Left kidney (tissue), 1 donor: ENCODE measurements at regions not wholly inside any gene's neighbourhood (a gene's known extent, or its start where the extent isn't known, plus 50 kb on each side); places are given as distances from the start of the nearest gene placed in this dataset.

Experiments
- DNase-seq: peaks from one replicate; pipeline ENCODE4 v3.0.0-alpha.2; 2013

DNA sequence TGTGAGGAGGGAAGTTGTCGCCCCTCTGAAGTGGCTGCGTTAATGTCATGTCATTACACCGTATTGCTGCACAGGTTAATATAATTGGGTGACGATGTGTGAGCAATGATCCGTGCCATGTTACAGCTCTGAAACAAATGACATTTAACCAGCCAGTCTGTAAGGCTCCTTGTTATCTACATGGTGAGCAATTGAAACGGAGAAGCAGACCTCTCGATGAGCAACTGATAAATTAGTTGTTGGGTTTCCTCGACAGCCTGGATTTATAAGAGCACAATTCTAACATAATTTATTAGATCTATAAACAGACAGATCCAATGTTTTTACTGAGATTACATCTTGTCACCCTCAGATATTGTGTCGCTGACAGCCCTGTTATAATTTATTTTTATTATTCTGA is 49.9 kb upstream of the MAFB start:
- DNase-seq: no peak

DNA sequence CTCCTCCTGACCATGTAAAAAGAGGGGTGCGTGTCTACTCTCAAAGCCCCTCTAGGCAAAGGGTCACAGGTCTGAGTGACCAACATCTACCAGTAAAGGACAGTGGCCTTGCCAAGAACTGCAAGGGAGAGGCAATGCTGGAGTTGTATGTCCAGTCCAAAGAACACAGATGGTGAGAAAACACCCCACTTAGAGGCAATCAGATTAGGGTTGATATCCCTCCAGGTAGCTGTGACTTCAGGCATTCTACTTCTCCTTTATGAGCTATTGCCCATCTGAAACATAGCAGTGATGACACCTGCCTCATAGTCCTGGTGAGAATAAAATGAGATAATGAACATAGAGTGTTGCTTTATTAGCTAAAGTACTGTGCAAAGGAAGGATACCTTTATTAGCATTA is 50.8 kb upstream of the MAFB start:
- DNase-seq: no peak

DNA sequence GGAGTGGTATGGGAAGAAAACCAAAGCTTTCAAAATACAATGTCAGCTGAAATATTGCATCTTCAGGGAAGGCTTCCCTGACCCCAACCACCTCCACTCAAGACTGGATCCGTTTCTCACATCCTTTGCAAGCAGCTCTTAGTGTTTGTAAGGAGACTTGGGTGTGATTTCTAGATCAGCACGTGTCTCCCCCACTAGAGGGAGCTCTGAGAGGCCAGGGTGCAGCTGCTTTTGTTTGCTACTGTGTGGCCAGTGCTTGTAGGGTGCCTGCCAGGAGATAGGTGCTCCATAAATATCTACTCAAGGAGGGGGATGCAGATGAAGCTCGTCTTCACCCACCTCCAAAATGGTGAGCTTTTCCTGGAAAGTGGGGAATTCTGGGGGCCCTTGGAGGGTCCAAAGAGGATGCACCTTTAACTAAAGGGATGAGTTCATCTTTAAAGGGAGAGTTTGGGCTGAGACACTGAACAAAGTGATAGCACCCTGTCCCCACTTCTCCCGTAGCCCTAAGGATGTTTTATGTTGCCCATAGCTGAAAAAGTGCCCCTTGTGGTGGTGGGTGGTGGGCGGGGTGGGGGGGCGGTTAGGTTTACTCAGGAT is 52.6 kb upstream of the MAFB start:
- DNase-seq: no peak

DNA sequence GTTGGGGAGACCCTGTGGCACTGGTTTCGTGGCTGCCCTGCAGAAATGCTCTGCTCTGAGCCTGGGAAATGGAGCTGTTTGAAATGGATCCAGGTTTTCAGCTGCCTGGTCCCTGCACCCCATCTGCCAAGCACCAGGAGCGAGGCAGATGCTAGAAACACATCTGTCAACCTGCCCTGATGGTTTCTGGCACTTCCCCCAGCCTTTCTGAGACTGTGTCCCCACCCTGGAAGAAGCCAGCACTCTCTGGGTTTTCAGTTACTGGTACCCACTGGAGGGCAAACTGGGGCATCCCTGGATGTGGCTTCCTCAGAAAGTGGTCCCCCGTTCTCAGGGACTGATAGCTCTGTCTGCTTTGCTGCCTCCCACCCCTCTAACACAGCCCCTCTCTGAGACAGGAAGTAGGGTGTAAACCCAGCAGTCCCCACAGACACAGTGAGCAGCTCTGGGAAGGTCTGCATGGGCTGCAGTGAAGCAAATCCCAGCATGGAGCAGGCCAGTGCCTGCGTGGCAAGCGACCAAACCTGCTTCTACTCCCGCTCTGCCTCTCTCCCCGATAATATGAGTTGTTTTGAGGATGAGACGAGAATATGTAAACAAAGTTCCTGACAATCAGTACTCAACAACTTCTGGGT is 54.2 kb upstream of the MAFB start:
- no peak for DNase-seq

DNA sequence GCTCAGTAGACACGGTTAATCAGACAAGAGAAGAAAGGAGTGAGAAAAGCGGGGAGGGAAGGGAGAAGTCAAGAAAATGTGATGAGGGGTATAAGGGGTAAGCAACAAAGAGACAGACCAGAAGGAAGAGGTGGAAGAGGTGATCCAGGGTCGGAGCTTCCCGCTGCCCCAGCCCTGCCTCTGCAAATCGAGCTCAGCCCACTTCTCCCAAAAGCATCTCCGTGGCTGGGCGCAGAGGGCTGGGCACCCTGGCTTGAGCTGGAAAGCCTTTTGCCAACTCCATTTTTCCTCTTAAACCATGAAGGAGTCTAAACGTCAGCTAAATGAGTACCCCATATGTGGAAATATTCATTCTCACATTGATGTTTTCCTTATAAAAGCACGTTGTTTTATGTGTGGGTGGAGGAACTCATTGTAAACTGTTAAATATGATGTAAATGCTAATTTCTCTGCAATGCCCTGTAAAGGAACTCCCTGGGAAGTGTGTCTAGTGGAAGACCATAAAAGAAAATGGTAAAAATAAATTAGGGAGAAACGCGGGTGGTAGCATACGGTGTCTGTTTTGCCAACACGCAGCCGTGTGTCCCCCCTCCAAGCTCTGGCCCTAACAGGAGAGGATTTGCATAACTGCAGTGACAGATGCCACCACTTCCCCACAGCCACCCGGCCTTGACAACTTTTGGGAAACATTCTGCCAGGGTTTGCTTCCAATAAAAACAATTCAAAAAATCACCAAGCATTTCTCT is 55.2 kb upstream of the MAFB start:
- no peak for DNase-seq

DNA sequence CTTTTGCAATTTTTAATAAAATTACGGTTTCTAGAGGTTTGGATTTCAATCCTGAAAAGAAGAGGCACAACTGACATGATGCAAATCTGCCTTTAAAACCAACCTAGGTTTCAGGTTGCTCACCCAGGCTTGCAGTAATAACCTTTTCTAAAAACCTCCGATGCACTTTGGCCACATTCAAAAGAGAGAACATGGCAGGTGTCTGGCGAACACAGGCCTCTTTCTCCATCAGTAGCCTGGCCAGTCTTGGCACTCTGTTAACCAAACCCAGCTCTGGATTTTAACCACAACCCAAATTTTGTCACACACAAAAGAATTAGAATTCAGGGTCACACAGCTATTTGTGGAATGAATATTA is 55.8 kb upstream of the MAFB start:
- no peak for DNase-seq

DNA sequence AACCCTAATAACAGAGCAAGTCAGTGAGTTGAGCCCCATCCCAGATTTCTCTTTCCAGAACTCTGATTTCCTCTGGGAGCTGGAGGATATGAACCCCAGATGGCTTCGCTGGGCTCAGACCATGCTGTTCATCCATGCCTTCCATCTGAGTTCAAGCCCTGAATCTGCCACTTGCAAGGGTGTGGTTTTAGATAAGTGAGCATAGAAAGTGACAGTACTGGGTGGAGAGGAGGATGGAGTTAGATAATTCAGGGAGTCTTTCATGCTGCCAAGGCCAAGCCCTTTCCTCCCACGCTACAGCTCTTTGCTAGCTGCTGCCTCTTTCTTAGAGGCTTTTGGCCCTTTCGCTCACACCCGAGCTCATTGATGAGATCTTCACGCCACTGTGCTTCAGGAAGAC is 57.2 kb upstream of the MAFB start:
- DNase-seq: no peak

DNA sequence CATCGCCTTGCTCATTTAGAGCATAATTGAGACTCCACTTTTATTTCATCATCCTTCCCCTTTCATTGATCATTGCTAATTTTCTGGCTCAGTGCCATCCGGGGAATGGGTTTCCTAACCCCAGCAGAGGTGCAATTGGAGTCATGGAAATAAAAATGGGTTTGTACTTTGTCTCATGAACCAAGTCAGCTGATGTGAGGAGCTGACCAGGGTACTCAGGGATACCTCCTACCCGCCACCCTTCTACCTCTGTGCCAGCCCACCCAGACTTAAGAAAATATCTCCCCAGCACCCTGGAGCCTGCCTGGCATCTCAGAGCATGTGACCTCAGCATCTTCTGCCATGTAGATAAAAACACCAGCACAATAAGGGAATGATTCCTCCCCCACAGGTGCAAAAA is 59.1 kb upstream of the MAFB start:
- DNase-seq: no peak

DNA sequence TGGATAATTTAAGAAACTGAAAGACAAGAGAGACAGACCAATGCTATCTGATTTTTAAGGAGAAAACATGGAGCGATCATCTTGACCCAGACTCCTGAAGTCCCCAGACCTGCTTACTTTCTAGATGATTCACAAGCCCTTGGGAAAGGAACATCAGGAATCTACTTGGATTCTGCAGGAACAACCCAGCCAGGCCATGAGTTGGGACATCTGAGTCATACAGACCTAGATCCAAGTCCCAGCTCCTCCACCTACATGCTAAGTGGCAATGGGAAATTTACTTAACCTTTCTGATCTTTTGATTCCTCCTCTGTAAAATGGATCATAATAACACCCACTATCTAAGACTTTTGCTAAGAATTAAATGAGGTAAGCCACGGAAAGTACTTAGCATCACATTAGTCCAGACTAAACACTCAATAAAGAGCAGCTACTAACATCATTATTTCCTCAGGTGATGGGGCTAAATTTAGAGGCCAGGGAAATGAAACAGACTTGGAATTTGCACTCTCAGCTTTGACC is 61.0 kb upstream of the MAFB start:
- DNase-seq: no peak

DNA sequence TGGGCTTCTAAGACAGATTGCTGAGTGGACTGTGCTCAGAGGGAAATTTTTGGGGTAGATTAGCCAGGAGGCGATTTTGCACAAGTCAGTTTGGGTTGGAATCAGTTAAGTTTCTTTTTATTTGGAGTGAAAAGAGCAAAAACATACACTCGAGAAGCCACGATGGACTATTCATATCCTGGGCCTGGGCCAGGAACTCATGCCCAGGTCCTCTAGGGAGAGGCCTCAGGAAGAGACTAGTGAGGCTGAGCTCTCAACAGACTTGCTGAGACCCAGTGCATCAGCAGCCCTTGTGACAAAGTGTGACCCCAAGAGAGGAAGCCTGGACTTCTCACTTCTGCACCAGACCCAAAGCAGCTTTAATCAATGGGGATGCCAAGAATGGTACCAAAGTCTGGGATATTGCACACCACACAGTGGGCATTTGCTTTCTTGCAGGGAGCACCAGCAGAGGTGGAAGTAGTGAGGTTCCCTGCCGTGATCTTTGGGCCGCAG is 61.6 kb upstream of the MAFB start:
- no peak for DNase-seq

DNA sequence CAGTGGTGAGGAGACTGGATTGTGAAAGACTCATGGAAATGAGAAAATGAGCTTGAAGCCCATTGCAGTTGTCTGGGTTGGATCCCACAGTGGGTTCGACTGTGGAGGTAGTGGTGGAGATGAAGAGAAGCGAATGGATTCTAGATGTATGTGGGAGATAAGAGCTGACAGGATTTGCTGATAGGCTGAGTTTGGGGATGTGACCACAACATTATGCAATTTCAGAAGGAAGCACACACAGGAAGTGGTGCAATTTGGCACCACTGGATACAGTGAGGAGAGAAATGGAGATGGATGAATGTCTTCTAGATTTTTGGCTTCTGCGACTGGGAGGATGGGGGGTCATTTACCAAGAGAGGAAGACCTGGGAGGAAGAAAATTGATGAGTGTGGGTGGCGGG is 64.4 kb upstream of the MAFB start:
- no peak for DNase-seq

DNA sequence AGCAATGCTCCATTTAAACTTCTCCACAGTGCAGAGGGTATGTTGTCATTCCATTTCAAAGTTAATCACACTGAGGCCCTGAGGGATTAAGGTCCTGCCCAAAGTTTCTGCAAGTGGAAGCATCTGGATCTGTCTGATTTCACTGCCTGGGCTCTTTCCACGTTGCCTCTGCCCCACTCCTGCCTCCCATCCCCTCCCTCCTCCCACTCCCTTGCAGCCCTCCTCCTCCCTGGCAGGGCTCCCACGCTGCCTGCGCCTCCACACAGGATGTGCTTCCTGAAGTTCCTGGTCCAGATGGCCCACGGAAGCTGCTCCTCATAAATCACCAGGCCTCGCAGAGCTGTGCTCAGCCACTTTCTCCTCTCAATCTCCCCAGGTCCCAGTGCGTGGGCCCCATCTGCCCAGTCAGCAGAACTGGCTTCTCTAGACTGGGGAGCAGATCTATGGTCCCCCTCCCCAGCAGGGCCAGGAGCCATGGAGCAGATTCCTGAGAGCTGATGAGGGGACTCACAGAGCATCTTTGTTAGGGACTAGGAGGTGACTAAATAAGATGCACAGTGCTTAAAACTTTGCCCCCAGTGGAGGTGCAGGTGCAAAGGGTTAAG is 65.4 kb upstream of the MAFB start:
- peak; percentile 13 for DNase-seq

DNA sequence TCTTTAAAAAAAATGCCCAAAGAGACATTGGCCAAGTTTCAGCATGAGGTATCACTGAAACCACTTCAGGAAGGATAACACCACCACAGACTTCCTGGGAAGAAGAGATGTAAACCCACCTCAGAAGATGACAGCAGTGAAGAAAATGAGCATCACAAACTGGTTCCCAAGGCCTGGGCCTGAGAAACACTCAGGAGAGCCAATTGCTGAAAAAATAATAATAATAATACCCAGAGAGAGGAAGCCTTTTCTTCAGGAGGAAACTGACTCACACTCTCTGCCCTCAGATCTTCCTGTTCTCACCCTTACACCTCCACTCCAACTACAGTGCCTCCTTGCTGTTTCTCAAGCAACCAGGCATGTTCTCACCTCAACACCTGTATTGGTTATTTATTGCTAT is 68.1 kb upstream of the MAFB start:
- no peak for DNase-seq

DNA sequence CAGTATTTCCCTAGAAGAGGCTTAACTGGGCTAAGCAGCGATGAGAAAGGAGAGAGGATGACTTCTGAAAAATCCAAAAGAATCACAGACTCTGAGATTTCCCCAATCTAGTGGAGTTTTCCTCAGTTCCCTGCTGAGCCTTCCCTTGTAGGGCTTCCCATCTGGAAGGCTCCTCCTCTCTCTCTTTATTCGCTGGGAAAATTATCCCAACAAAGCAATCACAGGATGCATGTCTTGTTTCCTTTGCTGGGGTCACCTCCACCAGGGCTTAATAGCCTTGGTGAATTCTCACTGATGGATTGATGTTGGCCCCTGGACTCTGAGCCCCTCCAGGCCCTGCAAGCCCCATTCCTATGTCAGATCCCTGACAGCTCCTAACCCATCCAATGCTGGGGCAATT is 69.8 kb upstream of the MAFB start:
- DNase-seq: no peak

DNA sequence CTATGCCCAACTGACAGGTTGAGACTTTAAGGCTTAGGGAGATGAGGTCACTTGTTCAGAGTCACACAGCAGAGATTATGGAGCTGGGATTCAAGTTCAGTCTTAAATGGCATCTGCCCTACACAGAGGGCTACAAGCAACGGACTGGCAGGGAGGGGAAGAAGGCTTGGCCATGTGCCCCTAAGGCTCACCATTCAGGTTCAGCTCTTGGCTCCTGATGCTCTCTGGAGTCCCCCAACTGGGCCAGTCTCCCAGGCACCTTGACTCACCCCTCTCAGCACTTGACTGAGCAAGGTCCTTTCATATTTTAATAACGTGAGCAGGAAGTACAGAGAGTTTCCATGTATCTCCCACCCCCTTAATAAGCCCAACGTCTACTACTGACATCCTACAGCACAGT is 71.4 kb upstream of the MAFB start:
- DNase-seq: no peak

DNA sequence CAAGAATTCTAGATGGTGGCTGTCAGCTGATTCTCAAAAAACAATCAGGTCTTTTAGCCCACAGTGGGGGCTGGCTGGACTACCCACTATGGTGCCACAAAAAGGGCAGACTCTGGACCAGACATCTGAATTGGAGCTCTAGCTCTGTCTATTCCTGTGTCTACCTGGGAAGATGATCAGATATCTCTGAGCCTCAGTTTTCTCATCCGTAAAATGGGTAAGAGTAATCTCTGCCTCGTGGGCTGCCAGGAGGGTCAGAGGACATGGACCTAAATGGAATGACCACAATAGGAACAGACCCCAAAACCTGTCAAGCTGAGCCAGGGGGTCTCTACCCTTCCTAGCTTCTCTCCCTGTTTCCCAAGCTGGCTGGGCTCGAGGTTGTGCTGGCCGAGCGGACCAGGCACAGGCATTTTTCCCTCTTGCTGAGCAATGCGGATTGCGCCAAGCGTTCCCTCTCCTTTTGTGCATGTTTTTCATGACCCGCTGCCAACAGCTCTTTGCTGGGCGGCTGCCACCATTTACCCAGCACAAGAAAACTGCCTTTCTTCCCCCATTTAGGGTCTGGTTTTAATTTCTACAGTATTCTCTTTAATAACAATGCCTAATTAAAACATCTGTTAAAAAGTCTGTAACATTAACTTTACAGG is 74.7 kb upstream of the MAFB start:
- no peak for DNase-seq

DNA sequence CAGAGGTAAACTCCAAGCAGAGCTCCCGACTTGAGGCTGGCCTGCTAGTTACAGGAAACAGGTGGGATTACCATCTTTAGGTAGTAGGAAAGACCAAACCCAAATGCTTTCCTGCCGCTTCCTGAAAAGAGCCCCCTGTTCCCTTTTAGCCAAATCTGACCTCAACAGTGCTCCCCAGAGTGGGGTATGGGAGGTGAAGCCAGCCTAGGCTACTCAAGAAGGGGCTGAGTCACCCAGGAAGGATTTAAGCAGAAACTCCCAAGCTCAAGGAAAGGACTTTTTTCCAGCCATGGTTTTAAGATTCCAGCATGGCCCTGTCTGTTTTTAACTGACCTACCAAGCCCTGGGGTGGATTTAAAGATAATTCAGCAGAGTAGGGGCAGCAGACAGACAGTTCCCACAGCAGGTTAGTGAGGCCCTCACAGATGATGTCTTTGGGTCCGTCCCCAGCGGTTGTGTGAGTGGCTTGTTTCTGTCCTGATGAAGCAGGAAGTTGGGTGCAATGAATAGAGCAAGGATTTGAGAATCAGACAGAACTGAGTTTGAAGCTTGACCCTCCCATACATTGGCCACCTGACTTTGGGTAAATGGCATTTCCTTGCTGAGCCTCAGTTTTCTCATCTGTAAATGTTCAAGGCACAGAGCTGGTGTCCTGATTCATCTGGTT is 76.9 kb upstream of the MAFB start:
- no peak for DNase-seq

DNA sequence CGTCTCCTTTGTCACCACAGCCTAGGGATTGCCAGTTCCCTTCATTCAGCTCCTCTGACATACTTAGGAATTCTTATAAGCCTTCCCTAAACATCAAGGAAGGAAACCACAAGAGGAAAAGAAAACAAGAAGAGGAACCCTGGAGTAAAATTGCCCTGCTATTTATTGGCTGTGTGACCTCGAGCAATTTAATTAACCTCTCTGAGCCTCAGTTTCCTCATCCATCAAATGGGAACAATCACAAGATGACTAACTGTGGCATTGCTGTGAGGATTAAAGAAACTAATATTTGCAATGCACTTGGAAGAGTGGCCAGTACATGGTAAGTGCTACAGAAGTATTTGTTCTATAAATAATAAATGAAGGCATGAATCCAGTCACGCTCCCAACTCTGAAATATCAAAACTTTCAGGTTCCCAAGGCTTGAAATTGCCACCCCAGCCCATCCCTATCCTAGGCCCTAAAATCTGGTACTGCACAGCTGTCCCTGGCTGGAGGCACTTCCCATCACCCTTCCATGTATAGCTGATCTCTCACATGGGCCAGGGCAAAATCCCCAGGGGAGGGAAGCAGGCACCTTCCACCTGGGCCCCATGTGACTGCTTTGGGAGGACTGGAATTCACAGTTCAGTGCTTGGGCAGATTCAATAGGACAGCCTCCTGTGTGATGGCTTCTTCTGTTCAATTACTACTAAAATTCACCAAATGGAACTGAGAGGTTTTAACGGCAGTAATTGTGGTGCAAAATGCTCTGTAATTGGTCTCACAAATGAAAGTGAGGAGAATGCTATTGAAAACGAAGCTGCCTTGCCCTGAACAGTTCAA is 78.0 kb upstream of the MAFB start:
- DNase-seq: no peak

DNA sequence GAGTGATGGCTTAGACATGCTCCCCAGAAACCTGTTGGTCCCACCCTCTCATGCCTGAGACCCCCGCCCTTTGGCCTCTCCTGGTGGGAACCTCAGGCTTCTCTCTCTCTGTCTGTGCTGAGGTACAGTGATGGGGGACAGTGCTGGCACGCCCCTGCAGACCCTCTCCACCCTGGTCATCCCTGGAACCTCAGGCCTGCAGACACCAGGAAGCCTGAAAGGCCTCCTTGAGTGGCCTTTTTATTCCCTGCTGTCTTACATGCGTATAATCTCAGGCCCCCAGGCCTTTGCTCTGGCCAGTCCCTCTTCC is 78.5 kb upstream of the MAFB start:
- DNase-seq: no peak

DNA sequence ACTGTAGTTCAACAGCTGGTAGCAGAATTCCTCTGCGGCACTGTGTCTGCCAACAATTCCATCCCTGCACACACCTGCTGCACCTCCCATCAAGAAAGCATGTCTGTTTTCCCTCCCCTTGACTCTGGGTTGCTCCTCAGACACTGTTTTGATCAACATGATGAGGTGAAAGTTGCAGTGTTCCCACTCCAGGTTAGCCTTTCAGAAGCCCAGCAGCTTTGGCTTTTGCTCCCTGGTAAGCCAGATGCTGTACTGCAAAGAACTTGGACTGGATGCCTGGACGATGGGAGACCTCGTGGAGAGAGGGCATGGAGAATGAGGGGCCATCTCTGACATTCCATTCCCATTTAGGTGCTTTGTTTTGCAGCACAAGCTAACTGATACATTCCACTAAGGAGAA is 79.1 kb upstream of the MAFB start:
- no peak for DNase-seq

DNA sequence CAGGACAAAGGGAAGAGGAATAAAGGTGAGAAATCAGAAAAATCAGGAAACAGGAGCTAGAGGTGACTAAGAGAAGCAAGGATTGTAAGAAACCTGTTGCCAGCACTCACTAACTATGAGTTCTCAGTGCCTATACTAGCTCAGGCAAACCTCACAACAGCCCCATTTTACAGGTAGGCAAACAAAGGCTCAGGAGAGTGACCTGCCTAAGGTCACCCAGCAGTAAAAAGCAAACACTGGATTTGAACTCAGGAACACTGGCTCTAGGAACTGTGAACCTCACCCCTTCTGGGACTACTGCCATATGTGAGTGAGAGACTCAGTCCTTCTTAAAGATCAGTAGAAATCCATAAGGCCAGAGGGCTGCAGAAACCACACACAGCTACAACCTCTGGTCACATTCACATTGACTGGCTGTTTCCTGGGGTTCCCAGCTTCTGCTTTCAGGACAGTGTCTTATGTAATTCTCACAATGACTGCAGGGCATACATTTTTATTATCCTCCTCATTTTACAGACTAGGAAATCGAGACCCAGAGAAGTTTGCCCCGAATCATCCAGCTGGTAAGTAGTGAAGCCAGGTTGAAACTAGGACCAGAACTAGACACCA is 80.7 kb upstream of the MAFB start:
- no peak for DNase-seq
